Spleen (tissue), 11 donors: ENCODE measurements at regions not wholly inside any gene's neighbourhood (a gene's known extent, or its start where the extent isn't known, plus 50 kb on each side); places are given as distances from the start of the nearest gene placed in this dataset.

Experiments used
- DNase-seq: peaks from one replicate; pipeline ENCODE4 v3.0.0-alpha.2; 2020
- H3K27ac ChIP-seq, 8 donors: fragments of 200-600 bp; sonication (generic) in 7 of 8; 1 replicate in 4 of 8; 2 replicates in 4 of 8; pipeline versions ENCODE4 v1.5.0 to v1.8.0; 2016 to 2021; ENCODE audit warnings: inconsistent platforms in 4 of 8, mild to moderate bottlenecking in 4 of 8, moderate library complexity in 1 of 8
- H3K27me3 ChIP-seq, 7 donors: fragments of 200-600 bp; sonication (generic) in 6 of 7; replicated peaks in 1 of 7; 1 replicate in 4 of 7; 2 replicates in 3 of 7; pipeline versions ENCODE4 v1.5.0 to v1.8.0; 2016 to 2021; ENCODE audit warnings: inconsistent platforms in 3 of 7, mild to moderate bottlenecking in 1 of 7
- H3K36me3 ChIP-seq, 6 donors: fragments of 200-600 bp; sonication (generic) in 5 of 6; 1 replicate in 4 of 6; 2 replicates in 2 of 6; pipeline versions ENCODE4 v1.5.0 to v1.8.0; 2016 to 2021; ENCODE audit warnings: inconsistent platforms in 2 of 6
- H3K4me1 ChIP-seq, 6 donors: fragments of 200-600 bp; sonication (generic) in 5 of 6; 1 replicate in 3 of 6; 2 replicates in 3 of 6; pipeline versions ENCODE4 v1.5.0 to v1.8.0; 2016 to 2021; ENCODE audit warnings: inconsistent platforms in 3 of 6
- H3K4me3 ChIP-seq, 8 donors: fragments of 200-600 bp; sonication (generic) in 7 of 8; 1 replicate in 4 of 8; 2 replicates in 4 of 8; pipeline versions ENCODE4 v1.5.0 to v1.8.0; 2016 to 2021; ENCODE audit warnings: inconsistent platforms in 4 of 8, mild to moderate bottlenecking in 4 of 8, moderate library complexity in 2 of 8
- H3K9me3 ChIP-seq, 8 donors: fragments of 200-600 bp; sonication (generic) in 7 of 8; 1 replicate in 4 of 8; 2 replicates in 4 of 8; pipeline versions ENCODE4 v1.5.0 to v1.8.0; 2016 to 2021; ENCODE audit warnings: inconsistent platforms in 4 of 8
- CTCF ChIP-seq, 11 experiments: fragments of 200-600 bp in 7 of 11; fragments of 450-650 bp in 4 of 11; sonication (generic) in 4 of 11; IDR thresholded peaks in 8 of 11; conservative IDR thresholded peaks in 3 of 11; 1 replicate in 7 of 11; 2 replicates in 4 of 11; pipeline versions ENCODE4 v1.4.0 to v1.8.0; 2016 to 2021; ENCODE audit warnings: antibody characterized with exemption in 11 of 11, inconsistent platforms in 4 of 11, mild to moderate bottlenecking in 1 of 11
- POLR2A ChIP-seq, 3 donors: fragments of 450-650 bp; IDR thresholded peaks; one replicate each; pipeline ENCODE4 v1.5.1; 2017; ENCODE audit warnings: antibody characterized with exemption in 3 of 3, mild to moderate bottlenecking in 1 of 3
- POLR2AphosphoS5 ChIP-seq, 3 donors: sonication (generic); formaldehyde crosslinking; IDR thresholded peaks; one replicate each; pipeline ENCODE4 v1.5.1; 2017; ENCODE audit warnings: antibody characterized with exemption in 3 of 3
- WGBS, 5 donors: extraction: QIAGEN DNeasy Blood & Tissue Kit in 3 of 5; methylation state at CpG; one replicate each; pipeline versions ENCODE4 v1.1.5 to v1.1.7; 2013 to 2018; 5-methylcytosine and 5-hydroxymethylcytosine counted together
- intact Hi-C: fragments of 100-400 bp; cut with DNase I; formaldehyde crosslinking; loops from one replicate; pipeline ENCODE4 v1.15.0; 2023; ENCODE audit warnings: low total_unique reads
- donor health status: healthy with polysubstance abuse.
- donor health status: DM: no; HTN: no; CAD: no; lungs with moderate emphysema.
- donor health status: DM: no; HTN: no; CAD: no.
- donor health status: Bipolar disorder and iron deficiency.
- donor health status: healthy.
- donor health status: DM: no; HTN: no; CAD: no.
- donor health status: DM: yes; HTN: yes; CAD: no.

- H3K27ac ChIP-seq: no peak overlapping the region
- no peak overlapping the region for H3K4me3 ChIP-seq
- peaks cover 0 to 11% (median 0%) of the 10 kb centered on the region in 8 donors for H3K9me3 ChIP-seq
- DNase-seq: no peak
- intact Hi-C loops: no loop called here
- 63 to 87% (median 74%) methylated on average over 2 of the region's 2 CpGs for whole genome bisulfite sequencing, 5 donors
- peaks cover 0 to 16% (median 0%) of the 10 kb centered on the region in 7 donors for H3K27me3 ChIP-seq
- no peak for TF ChIP-seq POLR2A (IDR thresholded peaks at IDR 0.05)
- no peak for TF ChIP-seq CTCF (IDR thresholded peaks at IDR 0.05 in 8 of 11, conservative IDR thresholded peaks at IDR 0.05 in 3 of 11)
- TF ChIP-seq POLR2AphosphoS5 (IDR thresholded peaks at IDR 0.05): no peak
- no peaks in the 10 kb centered on the region for H3K36me3 ChIP-seq
- H3K4me1 ChIP-seq: no peaks in the 10 kb centered on the region
These were observed 408.2 kb upstream of the C16orf82 start for GRCh38 chr16:26658486-26658885.

GRCh38 chr16:26658915-26659314 is 407.8 kb upstream of the C16orf82 start:
- Histone ChIP-seq H3K4me3 (no peak overlapping the region), H3K27ac (no peak overlapping the region), H3K27me3 (peaks cover 0 to 17% (median 0%) of the 10 kb centered on the region in 7 donors), H3K9me3 (peaks cover 0 to 11% (median 0%) of the 10 kb centered on the region in 8 donors), H3K4me1 (no peaks in the 10 kb centered on the region), H3K36me3 (no peaks in the 10 kb centered on the region)
- intact Hi-C loops: no loop called here
- DNase-seq: no peak
- 62 to 72% (median 64%) methylated on average over 2 of the region's 2 CpGs for WGBS, 5 donors
- TF ChIP-seq POLR2A (IDR thresholded peaks at IDR 0.05) (no peak), POLR2AphosphoS5 (IDR thresholded peaks at IDR 0.05) (no peak), CTCF (IDR thresholded peaks at IDR 0.05 in 8 of 11, conservative IDR thresholded peaks at IDR 0.05 in 3 of 11) (no peak)

GRCh38 chr16:26664086-26664485 is 402.6 kb upstream of the C16orf82 start:
- H3K9me3 ChIP-seq: no peaks in the 10 kb centered on the region
- peaks cover 0 to 33% (median 0%) of the 10 kb centered on the region in 7 donors for H3K27me3 ChIP-seq
- intact Hi-C loops: no loop called here
- H3K4me3 ChIP-seq: no peak overlapping the region
- H3K4me1 ChIP-seq: no peaks in the 10 kb centered on the region
- no peaks in the 10 kb centered on the region for H3K36me3 ChIP-seq
- no peak for TF ChIP-seq POLR2A (IDR thresholded peaks at IDR 0.05)
- 67 to 71% (median 68%) methylated on average over 4 of the region's 4 CpGs for WGBS, 5 donors
- DNase-seq: no peak
- no peak overlapping the region for H3K27ac ChIP-seq

- intact Hi-C loops: no loop called here
- H3K27ac ChIP-seq: no peak overlapping the region
- no peaks in the 10 kb centered on the region for H3K4me1 ChIP-seq
- H3K36me3 ChIP-seq: no peaks in the 10 kb centered on the region
- peaks cover 0 to 33% (median 0%) of the 10 kb centered on the region in 7 donors for H3K27me3 ChIP-seq
- no peaks in the 10 kb centered on the region for H3K9me3 ChIP-seq
- 60 to 81% (median 73%) methylated on average over 13 of the region's 13 CpGs for whole genome bisulfite sequencing, 5 donors
- no peak for DNase-seq
- TF ChIP-seq CTCF (IDR thresholded peaks at IDR 0.05 in 8 of 11, conservative IDR thresholded peaks at IDR 0.05 in 3 of 11): no peak
- no peak overlapping the region for H3K4me3 ChIP-seq
These were observed 401.4 kb upstream of the C16orf82 start for GRCh38 chr16:26665166-26665939.
